ENCODE measurements at regions not wholly inside any gene's neighbourhood (a gene's known extent, or its start where the extent isn't known, plus 50 kb on each side); places are given as distances from the start of the nearest gene placed in this dataset.
A peak's percentile ranks its signal among the peaks of the same experiment; 100 is the strongest.

DNA sequence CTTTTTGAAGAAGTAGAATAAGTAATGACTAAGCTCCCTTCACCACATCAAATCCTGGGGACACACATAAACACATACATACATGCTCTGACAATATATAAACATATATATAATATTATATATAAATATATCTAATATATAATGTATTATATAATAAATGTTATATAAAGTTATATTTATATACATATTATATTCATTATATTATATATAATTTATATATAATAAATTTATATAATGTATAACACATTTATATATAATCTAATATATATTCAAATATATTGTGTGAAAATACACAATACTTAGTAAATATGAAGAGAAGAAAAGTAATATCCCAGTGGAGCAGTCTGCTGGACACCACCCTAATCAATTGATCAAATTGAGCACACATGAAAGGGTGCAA, 2177.9 kb upstream of the CELF4 start:
- DNase-seq (ENCODE audit: low spot score), result no peak

DNA sequence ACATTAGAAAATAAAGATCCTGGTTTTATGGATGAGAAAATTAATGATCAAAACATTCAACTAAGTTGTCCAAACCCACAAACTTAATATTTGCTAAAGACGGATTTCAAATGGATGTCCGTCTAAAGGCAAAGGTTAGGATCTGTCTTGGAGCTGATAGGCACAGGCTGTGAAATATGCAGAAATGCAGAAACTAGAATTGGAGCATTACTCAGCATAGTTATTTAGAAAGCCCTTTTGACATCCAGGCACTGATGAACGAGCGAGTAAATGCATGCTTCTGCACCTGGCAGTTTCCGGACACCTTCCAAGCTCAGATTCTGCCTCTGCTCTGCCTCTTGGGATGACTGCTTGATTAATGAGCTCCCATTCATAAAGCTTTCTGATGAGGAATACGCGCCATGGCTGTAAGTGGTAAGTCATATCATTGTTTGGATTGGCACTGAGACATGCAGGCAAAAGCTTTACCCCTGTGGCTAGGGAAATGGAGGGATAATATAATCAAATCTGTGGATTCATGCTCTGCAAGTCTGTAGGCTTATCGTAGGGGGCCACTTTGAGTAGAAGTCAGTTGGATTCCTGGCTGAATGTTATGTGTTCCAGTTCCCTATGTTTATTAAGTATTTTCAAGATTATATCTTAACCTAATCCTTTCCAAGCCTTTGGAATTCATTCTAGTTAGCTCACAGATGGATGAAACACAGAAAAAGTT, 2176.3 kb upstream of the CELF4 start:
- DNase-seq (ENCODE audit: low spot score), result no peak

DNA sequence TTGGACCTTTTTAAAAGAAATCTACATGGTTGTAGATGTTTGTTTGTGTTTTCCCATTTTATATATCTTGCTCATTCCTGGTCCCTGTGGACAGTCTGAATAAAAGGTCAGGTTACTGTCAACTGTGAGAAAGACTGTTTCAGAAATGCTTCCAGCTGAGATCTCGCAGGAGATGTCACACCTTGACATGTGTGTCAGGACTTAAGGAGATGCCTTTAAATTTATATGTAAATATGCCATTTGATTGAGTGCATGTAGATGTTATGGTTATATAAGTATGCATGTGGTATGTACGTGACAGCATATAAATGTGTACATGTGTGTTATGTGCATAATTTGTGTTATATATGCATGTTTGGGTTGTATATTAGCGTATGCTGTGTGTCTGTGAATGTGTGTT, 2172.3 kb upstream of the CELF4 start:
- no peak for DNase-seq (ENCODE audit: low spot score)

DNA sequence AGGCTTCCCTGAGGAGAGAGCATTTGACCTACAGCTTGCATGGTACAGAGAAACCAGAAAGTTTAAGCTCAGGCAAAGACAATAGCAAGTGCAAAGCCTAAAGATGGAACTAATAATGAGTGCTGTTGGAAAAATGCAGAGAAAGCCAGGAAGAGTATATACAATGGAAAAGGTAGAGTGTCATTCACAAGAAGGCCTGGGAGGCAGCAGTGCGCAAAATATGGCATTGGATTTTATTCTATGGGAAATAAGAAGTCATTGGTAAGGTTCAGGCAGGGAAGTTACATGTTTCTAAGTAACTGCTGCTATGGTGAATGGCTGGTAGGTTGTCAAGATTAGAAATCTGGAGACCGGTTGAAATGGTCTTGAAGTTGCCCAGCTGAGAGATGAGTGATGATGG, 2167.3 kb upstream of the CELF4 start:
- no peak for DNase-seq (ENCODE audit: low spot score)

DNA sequence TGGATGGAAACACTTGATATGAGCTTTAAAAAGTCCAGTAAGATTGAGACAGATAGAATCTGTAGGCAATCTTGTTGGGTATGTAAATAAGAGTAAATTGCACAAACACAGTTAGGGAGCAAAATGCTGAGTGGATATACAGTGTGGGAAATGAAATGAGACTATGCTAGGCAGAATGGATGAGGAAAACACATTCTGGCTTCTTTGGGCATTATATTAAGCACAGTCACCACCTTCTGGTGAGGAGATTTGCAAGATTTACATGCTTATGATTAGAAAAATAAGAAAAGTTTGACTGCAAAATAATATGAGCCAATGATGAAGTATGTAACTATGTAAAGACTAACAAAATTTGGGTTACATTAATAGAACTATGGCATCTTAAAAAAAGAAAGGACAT, 2165.0 kb upstream of the CELF4 start:
- no peak for DNase-seq (ENCODE audit: low spot score)

DNA sequence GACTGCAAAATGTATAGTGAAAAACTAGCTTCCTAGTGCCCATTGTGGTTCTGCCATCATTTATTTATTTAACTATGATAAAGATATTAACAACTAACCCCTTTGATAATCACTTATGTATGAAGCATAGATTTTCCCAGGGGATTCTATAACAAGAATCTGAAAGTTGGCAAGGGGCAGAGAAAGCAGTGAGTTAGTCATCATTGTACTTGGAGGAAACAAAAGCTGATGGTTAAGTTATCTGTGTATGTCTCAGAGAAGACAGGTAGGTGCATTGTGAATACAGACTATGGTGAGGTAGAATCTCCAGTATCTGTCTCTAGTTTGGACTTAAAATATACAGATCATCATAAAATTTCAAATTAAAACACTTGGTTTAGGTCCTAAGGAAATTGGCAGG, 2159.1 kb upstream of the CELF4 start:
- no peak for DNase-seq (ENCODE audit: low spot score)

DNA sequence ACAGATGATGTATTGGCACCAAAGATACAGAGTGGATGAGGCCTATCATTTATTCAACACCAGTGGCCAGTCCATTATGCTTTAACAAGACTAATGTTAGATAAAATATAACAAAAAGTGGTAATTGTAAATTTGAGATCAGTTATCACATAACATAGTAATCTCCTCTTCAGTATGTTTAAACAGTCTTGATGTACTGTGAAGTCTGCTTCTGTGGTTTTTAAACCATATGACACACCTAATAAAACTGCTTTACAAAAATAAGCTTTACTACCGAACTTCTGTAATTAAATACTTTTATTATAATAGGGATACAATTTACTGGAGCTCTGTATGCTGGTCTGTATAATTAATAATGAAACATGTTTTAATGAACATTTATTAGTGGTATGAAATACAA, 2156.1 kb upstream of the CELF4 start:
- no peak for DNase-seq (ENCODE audit: low spot score)

DNA sequence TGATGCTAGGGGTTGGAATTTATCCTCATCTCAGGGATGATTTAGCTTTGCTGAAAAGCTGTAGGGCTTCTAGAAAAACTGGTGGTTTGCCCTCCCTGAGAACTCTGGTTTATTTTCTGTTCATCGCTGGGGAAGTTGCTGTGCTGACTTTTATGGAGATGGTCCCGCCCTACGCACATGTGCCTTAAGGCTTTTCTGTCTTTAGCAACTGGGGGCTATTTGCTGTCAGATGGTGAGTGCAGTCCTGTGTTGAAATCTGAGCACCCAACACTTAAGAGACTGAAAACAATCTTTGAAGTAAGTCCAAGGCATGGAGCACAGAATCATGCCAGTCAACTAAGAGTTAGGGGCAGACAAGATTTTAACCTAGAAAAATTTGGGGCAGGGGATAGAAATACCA, 2148.4 kb upstream of the CELF4 start:
- DNase-seq (ENCODE audit: low spot score), result no peak

DNA sequence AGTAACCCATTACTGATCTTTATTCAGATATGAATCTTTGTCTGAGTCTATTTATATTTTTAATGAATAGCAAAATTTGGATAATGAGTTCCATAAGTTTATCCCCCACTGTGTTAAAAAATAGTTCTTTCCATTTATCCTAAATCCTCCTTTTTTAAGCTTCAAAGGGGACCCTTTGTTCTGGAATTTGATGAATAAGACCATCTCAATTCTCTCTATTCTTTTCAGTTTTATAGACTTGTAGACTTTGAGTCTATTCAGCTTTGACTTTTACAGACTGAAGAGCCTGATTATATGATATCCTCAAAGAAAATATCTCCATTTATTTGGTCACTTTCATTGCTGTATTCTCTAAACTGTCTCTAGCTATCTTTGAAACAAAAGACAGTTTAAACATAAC, 2146.1 kb upstream of the CELF4 start:
- DNase-seq (ENCODE audit: low spot score), result no peak

DNA sequence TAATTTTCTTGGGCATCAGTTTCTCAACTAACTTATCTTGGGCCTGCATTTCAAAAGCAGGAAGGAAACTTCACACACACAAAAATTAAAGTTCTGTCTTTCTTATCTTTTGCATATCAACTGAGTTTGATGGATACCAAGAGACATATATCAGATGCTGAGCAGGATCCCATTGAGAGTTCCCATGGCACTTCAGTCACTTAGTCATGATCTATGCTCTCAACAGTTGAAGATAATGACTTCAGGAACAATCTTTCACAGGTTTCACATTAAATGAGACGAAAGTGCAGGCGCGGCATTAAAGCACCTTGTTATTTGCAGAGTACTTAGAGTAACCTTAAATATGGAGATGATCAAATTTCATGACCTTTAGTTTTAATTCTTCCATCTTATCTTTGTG, 2139.8 kb upstream of the CELF4 start:
- DNase-seq (ENCODE audit: low spot score), result no peak

DNA sequence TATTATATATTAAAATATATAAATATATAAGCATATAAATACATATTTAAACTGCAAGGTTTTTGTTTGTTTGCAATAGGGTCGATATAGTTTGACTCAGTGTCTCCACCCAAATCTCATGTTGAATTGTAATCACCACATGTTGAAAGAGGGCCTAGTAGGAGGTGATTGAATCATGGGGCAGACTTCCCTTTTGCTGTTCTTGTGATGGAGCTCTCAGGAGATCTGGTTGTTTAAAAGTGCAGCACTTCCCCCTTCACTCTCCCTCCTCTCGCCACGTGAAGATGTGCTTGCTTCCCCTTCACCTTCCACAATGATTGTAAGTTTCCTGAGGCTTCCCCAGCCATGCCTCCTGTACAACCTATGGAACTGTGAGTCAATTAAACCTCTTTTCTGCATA, 2137.3 kb upstream of the CELF4 start:
- DNase-seq (ENCODE audit: low spot score), result no peak

DNA sequence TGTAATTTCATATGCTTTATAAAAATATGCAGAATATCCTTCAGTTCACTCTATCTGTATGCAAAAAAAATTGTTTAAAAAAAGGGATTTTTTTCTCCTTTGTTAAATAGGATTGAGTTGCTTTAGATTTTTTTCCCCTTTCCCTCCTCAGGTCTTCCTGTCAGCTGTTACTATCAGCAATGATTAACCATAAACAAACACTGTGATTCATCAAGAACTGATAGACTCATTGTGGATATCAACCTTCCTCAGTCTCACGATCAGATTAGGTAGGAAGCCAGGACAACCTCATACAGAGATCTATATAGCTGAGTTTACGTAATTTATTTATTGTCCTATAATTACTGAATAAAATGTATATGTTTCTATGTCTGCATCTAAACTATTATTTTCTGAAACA, 2136.2 kb upstream of the CELF4 start:
- DNase-seq (ENCODE audit: low spot score), result no peak

DNA sequence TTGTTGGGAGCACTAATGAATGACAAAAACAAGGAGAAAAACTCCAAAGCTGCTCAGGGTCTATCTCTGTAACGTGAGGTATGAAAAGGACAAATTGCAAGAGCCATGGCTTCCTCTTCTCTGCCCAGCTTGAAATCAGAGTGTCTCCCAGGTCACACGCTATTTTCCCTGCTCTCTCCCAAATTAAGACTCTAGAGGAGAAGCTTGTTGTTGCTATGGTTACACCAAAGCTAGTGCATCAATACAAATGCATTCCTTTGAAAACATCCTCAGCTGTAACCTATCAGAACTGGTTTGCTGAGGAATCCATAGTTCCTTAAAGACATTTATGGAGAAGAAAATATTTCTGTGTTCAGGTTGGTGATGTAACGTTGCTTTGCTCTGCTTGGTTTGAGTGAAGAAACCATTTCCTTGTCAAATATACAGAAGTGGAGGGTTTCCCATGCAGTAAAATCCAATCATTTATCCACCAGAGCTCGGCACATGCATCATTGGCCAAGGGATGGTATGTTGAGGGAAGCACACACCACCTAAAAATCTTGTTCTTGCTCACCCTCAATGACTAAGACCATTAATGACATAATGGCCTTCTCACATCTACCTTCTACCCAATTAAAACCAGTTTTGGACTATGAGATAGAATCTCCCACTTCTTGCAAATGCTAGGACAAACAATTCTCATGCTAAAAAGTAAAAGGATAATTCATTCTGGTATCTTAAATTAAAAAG, 2135.6 kb upstream of the CELF4 start:
- no peak for DNase-seq (ENCODE audit: low spot score)

DNA sequence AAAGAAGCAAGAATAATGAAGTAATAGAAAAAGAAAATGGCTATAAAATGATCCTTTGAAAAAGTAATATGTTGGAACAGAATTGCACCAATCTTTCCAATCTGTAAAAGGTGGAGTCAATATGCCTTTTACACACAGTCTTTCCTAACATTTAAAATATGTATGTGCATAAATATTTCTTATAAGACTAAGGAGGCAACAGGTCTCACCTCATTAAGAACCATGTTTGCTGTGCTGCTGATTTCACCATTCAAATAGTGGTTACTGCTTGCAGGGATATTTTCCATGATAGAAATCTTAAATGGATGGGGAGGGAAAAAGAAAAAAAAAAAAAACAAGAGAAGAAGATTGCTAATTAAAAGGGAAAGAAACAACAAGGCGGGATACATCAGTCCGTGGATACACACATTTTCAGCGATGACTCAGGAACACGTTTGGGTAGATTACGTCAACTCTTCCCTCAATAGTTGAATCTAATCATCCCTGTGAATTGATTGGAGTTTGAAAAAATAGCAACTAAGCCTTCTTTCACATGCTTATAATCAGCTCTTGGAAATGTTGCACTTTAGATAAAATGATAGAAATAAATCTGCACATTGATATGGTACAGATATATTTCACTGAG, 2133.9 kb upstream of the CELF4 start:
- no peak for DNase-seq (ENCODE audit: low spot score)

DNA sequence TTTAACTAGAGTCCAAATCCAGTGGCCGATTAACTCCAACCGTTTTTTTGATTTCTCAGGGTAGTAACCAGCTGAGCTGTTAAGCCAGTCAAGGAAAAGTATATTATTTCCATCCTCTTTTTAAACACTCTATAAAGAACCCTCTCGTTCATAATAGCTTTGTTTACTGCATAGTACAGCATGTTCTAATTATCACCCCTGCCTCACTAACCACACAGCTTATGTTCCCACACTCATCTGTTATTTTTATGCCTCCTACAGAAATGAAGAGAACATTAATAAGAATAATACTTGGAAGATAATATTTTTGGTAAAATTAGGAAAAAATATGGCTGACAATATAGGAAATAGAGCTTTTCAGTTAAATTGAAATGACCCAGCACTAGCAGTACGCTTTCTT, 2132.8 kb upstream of the CELF4 start:
- no peak for DNase-seq (ENCODE audit: low spot score)

DNA sequence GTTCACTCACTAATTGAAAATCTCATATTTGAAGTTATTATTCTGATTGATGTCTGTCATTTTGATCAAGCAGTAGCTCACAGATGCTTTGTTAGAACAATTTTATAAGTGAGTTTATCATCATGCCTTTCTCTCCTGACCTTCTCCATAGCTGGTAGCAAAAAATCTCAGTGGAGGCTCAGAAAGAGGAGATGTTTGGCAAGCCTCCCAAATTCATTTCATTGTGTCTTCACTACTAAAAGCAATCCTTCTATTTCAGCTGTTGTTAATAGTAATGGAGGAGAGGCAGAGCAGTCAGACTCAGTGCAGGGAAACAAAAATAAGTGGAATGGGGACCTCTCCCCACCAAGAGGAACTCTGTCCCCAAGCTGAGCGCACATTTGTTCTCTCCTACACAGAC, 2127.8 kb upstream of the CELF4 start:
- DNase-seq (ENCODE audit: low spot score), result no peak

DNA sequence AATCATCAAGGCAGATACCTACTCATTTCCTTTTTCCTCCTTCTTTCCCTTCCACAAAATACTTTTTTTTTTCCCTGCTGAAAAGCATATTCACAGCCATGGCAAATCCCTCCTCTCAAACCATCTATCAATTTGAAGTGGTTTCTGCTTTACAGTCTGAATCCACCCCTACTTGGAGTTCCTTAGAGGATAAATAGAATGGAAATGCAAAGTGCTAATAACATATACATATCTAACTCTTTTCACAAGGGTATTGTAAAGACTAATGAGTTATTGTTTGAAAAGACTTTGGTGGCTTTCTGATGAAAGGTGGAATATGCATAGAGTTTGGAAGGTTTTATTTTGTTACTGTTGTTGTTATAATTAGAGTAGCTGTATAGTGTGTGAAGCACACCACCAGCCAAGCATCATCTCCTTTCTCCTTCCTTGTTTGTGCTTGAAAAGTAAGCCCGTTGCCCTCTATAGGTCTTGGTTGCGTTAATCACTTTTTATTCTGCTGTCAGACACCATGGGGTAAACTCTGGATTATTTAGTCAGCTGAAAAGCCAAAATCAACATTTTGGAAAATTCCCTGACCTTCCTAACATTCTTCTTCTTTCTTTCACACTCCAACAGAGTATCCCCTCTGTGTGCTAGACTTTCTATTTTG, 2126.9 kb upstream of the CELF4 start:
- no peak for DNase-seq (ENCODE audit: low spot score)

DNA sequence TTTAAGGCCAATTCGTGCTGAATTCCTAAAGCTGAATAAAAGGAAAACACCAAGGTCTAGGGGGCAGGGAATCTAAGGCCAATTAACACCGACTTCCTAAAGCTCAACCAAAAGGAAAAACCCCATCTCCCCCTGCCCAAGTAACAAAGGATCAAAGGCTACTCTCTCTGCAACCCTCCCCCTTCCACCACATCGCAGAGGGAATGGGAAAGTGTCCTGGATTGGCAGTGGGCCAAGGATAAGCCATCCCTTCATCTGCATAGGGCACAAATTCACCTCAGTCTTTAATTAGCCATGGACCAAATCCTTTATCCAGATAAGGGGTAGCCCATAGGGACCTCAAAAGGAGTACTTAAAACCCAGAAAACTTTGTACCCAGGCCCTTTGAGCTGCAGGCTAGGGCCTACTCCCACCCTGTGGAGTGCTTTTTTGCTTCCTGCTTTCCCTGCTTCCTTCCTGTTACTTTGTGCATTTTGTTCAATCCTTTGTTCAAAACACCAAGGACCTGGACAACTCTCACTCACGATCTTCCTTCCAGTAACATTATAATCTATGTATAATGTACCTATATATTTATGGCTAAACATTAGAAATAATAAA, 2119.8 kb upstream of the CELF4 start:
- DNase-seq (ENCODE audit: low spot score), result no peak

DNA sequence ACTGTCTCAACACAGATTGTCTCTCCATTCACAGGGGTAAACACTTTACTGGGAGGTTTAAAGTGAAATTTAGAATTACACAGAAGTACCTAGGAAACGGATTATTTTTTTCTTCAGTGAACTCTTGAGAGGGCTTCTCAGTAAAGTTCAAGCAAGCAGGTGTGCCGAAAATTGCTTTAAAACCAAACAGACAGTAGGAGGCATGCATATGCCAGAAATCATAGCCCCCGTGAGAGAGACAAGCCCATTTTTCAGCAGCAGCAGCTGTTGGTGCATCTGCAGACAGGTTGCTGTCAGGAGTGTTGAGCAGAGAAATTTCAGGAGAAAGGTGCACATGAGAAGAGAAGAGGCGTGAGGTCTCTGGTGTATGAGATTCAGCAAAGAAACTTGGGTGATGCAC, 2115.5 kb upstream of the CELF4 start:
- no peak for DNase-seq (ENCODE audit: low spot score)

DNA sequence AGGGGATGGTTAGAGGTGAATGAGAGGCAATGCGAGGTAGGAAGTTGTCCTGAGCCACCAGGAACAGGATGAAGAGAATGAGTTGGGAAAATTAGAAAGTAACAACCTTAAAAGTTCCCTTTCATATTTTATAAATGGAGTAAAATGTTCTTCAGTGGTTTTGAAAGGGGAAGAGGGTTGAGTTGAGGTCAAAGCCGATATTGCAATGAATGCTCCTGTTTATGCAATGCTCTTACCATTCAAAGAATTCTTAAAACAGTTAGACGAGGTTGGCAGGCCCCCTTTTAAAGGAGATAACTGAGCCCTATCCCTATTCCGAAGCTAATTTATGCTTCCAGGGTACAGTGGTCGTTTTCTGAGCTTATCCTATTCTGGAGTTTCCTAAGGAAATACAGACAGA, 2110.3 kb upstream of the CELF4 start:
- no peak for DNase-seq (ENCODE audit: low spot score)

DNA sequence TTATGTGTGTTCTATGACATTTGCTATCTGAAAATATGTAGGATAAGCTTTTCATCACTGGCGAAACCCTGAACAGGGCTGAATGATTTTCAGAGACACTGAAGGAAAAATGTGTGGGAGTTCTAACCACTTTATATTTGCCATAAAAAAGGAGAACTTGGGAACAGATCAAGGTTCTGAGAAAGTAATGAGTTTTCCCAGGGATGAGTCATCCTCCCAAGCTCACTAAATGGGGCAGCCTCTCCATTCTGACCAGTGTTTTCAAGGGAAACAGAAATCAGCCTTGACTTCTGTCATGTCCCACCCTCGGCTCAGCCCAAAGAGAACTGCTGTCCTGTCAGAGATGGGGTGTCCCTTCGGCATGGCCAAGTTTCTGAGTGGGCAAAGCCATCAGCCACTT, 2109.8 kb upstream of the CELF4 start:
- peak; percentile 56 for DNase-seq (ENCODE audit: low spot score)

DNA sequence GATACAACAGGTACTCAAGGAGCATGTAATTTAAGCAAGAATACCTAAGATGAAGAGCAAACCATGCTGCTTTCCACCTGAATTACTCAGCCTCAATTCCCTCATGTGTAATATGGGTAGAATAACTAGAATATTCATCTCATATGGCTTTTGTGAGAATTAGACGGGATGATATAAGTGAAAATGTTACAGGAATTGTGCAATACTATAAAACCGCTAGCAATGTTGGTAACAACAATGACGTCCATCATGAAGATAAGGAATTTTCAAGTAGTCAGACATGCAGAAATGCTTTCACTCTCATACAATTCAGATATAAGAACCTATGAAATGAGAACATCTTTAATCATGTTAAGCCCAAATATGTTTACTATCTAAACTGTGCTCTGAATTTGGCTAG, 2106.6 kb upstream of the CELF4 start:
- no peak for DNase-seq (ENCODE audit: low spot score)

DNA sequence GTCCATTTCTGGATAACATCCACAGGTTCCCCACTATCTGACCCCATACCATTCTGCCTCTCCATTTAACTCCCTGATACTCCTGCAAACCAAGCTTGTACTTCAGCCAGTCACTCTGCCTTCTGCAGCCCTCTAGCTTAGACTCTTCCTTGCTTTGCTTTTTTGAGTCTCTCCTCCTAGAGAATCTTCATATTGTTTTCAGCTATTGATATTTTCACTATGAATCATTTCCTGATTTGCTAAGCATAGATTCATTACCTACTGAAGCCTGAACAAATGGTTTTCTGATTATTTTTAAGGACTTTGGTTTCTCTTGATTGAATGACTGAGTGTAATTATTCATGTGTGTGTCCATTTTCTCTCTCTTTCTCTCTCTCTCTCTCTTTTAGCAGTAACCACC, 2102.3 kb upstream of the CELF4 start:
- DNase-seq (ENCODE audit: low spot score), result no peak

Measured in AG08395 (cell line).